Femur (tissue), 1 donor: ENCODE measurements at regions not wholly inside any gene's neighbourhood (a gene's known extent, or its start where the extent isn't known, plus 50 kb on each side); places are given as distances from the start of the nearest gene placed in this dataset.
"Not testable (repeated sequence)": the region's sequence is repeated elsewhere in the genome, so short reads cannot be mapped to it uniquely, and the experiment has no call there.

Experiments used
- DNase-seq: peaks from one replicate; pipeline ENCODE4 v3.0.0-alpha.2; 2017

DNA sequence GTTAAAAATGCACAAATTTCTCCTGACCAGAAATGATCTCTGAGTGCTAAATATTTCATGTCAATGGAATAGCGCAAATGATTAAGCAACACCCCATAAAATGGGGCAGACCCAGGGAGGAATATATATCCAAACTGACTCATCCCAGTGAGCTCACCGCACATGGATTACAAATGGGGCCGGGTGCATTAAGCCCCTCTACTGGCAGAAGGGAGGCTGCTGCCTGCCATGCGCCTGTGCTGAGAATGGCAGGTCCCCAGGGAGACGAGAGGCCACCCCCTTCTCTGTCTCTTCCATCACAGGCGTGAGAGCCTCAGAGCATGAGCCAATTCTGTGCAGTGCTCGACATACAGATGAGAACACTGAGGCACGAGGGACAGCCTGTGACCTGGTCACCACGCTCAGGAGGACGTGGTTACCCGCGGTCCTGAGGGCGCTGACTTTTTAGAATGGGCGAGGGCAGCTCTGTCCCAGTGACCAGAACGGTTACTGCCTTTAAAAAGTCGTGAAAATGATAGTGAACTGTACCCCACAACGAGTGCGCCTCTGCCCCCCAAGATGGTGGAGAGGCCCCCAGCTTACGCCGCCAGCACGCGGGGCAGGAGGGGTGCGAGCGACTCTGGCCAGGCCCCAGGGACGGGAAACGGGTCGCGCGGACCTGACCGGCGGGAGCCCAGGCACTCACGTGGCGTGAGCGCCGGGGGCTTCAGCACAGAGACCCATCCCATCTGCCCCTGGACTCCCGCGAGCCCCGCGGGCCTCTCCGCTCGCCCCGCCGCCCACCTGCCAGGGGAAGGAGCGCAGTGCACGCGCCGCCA is 130.2 kb upstream of the ALDH3B2 start:
- DNase-seq: not testable (repeated sequence)

GRCh38 chr11:67803519-67803918 is 129.1 kb upstream of the ALDH3B2 start:
- not testable (repeated sequence) for DNase-seq

DNA sequence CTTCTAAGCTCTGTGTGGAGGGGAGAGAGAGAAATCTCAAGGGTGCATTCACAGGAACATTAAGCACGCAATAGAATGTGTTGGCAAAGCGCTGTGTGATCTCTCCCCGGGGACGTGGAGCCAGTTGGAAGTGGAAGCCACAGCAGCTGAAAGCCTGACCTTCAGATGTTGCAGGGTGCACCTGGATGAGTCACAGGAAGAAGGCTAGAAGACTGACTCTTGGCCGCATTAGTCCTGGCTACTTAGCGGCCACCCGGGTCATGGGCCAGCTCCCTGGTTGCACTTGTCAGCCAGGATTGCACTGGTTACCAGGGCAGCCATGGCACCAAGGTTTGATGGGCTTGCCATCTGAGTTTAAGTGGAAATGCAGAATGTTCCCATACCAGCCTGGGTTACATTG is 128.6 kb upstream of the ALDH3B2 start:
- DNase-seq: not testable (repeated sequence)

- not testable (repeated sequence) for DNase-seq
These were observed 128.2 kb upstream of the ALDH3B2 start for GRCh38 chr11:67802623-67803022.

- not testable (repeated sequence) for DNase-seq
These were observed 127.0 kb upstream of the ALDH3B2 start for GRCh38 chr11:67801397-67801796.

- DNase-seq: not testable (repeated sequence)
These were observed 126.2 kb upstream of the ALDH3B2 start for GRCh38 chr11:67800591-67800990.

GRCh38 chr11:67799808-67800207 is 125.4 kb upstream of the ALDH3B2 start:
- DNase-seq: not testable (repeated sequence)

GRCh38 chr11:67797726-67798521 is 123.5 kb upstream of the ALDH3B2 start:
- not testable (repeated sequence) for DNase-seq

DNA sequence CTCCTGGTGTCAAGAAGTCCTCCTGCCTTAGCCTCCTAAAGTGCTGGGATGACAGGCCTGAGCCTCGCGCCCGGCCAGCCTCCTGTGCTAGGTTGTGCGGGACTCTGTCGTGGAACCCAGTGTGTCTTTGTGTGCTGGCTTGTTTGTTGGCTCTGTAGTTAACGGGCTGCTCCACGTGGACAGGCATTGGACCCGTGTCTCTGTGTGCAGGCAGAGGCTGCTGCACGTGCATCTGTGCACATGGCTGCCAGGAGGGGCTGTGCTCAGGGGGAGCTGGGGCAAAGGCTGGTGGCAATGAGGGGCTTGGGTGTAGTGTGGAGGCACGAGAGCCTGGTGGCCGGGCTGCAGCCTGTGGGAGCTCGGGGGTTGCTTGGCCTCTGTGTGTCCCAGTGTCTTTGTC is 121.3 kb upstream of the ALDH3B2 start:
- no peak for DNase-seq

DNA sequence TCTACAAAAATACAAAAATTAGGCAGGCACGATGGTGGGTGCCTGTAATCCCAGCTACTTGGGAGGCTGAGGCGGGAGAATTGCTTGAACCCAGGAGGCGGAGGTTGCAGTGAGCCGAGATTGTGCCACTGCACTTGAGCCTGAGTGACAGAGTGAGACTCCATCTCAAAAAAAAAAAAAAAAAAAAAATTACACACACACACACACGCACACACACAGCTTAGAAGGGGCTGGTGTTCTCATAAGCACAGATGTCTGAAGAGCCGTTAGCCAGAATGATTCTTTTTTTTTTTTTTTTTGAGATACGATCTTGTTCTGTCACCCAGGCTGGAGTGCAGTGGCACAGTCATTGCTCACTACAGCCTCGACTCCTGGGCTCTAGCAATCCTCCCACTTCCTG is 119.3 kb upstream of the ALDH3B2 start:
- not testable (repeated sequence) for DNase-seq

DNA sequence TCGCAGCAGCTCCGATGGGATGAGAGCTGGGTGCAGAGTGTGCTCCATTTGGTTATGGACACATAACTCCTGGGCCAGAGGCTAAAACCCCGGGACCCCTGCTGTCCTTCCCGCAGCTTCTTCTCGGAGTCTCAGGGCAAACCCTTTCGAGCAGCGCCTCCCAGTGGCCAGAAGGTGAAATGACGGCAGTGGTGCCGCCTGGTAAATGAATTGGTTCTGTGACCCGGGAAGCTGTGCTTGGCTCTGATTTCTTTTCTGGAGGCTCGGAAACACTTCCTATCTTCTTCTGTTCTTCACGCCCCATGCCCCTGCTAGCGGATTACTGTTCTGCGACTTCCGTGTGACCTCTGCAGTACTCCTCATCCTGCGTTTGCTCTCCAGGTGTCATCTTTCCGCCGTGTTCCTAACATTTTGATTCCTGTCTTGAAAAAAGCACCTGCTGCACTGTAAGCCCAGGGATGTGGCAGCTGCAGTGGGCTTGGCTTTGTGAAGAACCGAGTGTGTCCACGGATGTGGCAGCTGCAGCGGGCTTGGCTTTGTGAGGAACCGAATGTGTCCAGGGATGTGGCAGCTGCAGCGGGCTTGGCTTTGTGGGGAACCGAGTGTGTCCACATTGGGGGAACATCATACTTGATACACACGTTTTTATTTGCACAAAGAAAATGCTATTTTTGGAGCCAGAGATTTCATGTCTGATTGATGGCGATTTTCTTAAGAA is 118.0 kb upstream of the ALDH3B2 start:
- peak; percentile 41 for DNase-seq

DNA sequence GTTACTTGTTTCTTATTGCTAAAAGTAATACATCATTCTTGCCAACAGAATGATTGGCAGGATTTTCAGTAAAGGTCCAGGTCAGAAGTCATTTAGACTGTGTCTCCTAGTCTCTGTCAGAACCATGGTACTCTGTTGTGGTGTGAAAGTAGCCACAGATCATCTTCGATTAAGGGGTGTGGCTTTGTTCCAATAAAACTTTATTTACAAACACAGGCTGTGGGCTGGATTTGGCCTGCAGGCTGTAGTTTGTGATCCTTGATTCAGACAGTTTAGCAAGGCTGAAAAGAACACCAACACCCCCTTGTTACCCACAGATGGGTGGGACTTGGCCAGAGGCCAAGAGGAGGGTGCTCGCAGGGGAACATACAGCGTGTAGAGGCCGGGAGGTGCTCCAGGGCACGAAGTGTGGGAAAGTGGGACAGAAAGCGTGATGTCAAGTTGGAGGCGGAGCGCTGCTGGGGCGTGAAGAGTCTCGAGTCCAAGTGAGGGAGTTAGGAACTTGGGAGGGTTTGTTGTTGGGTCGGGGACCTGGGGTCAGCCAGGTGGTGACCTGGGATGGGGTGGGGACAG is 117.3 kb upstream of the ALDH3B2 start:
- DNase-seq: peak; percentile 47

DNA sequence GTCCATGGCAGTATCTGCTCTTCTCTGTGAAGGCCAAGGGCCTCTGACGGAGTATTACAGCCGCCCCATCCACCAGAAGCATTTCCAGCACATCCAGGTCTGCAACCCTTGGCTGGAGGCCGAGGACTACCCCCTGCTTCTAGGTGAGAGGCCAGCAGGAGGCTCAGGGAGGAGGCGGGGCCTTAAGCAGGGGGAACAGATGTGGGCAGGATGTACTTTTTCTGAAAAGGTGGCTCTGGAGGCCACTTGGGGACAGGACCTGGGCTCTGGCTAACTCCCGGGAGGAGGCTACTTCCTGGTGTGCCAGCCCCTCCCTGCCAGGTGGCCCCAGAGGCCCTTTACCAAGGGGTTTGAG is 113.9 kb upstream of the ALDH3B2 start:
- not testable (repeated sequence) for DNase-seq

DNA sequence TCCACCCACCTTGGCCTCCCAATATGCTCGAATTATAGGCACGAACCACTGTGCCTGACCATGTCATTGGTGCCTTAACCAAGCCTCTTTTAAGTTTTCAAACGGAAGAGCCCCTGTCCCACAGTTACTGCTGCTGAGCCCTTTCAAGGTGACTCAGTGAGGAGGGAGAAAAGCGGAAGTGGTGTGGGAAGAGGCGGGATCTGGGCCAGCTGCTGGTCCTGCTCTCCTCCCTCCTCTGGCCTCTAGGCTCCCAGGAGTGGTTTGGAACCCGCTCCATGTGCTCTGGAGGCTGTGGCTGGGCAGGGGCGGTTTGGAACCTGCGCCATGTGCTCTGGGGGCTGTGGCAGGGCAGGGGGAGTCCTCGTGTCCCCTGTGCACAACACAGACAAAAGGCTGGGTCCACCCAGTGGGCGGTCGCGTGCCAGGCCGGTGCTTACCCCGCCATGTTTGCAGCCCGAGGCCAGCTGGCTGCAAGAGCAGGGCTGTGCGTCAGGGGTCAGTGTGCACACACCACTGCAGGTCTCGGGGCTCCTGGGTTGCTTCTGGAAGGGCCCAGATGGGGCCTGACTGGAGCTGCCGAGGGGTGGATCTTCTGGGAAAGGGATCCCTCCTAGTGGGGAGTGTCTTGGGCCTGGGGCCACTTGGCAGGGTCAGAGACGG is 113.4 kb upstream of the ALDH3B2 start:
- not testable (repeated sequence) for DNase-seq

DNA sequence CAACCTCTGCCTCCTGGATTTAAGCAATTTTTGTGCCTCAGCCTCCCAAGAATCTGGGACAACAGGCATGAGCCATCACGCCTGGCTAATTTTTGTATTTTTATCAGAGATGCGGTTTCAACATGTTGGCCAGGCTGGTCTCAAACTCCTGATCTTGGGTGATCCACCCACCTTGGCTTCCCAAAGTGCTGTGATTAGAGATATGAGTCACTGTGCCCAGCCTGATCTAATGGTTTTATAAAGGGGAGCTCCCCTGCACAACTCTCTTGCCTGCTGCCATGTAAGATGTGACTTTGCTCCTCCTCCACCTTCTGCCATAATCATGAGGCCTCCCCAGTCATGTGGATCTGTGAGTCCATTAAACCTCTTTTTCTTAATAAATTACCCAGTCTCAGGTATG is 107.5 kb upstream of the ALDH3B2 start:
- not testable (repeated sequence) for DNase-seq

GRCh38 chr11:67781506-67781905 is 107.1 kb upstream of the ALDH3B2 start:
- DNase-seq: peak; percentile 33

DNA sequence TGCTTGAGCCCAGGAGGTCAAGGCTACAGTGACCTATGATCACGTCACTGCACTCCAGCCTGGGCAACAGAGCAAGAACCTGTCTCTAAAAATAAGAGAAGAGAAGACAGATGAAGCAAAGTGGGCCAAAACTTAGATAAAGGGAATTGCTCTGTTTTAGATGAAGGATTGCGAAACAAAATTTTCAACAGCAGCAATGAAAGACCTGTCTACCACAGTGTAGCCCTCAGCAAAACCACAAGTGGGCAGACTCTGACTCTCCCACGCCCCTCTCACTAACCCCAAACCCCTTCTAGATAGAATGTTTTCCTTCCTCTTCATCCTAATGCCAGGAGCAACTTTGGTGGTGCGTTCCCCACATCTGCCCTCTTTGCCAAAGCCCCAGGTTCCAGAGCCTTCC is 105.6 kb upstream of the ALDH3B2 start:
- no peak for DNase-seq

DNA sequence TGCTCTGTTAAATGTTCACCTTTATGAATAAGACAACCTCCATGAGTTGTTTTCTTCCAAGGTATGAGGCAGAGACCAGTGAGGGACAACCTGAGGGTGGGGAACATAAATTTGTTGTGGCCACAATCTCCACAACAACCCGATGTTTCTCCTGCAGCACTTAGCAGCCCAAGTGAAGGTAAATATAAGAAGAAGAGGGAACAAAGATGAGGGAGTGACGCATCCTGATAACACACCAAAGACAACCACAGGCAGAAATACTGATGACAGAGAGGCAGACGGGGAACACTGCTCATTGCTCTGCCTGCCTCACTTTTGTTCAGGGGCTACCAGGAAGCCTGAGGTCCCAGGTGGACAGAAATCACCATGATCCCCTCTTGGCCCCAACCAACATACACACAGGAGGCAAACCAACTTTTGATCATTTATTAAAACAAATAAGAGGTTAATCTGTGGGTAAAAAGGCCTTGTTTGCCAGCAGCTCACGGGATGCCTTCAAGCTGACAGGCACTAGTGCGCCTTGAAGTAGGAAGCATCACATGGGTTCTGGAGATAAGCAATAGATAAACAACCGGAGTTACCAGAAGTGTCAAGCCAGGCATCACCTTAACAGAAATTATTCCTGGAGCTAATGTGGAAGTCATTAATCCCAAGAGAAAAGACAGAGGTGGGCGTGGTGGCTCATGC is 104.9 kb upstream of the ALDH3B2 start:
- DNase-seq: not testable (repeated sequence)

DNA sequence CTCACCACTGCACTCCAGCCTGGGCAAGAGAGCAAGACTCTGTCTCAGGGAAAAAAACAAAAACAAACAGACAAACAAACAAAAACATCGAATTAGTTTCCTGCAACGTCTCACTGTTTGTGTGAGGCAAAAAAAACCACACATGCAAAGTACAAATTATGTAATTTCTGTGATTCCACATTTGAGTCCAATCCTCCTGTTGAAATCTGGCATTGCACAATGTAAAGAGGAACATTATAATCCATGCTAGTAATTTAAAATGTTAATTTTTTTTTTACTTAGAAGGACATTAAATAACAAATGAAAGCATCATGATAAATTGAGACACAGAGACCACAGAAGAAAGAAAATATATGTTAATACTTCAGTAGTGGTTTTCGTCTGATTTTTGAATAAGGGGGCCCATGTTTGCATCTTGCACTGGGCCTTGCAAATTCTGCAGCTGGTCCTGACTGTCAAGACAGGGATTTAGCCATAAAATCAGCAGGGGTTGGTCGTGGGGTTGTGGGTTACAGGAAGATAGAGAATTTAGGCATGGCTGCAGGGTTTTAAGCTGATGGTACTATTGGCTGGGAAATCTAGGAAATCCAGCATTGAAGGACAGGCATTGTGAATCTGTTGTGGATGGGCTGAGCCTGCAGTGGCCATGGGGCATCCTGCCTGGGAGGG is 102.6 kb upstream of the ALDH3B2 start:
- no peak for DNase-seq

DNA sequence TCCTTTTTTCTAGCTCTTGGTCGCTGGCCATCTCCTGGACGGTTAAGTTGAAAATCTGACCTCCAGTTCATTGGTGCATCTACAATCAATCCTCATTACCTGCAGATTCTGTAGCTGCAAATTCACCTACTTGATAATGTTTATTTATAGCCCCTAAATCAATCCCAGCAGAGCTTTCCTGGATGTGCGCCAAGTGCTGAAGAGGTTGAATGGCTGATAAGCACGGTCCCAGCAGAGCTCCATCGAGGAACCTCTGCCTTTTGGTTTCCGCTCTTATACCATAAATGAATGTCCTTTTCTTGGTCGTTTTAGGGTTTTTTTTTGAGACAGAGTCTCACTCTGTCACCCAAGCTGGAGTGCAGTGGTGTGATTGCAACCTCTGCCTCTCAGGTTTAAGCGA is 99.8 kb upstream of the ALDH3B2 start:
- DNase-seq: not testable (repeated sequence)
